Neuronal stem cell (in vitro differentiated cells): ENCODE measurements at regions not wholly inside any gene's neighbourhood (a gene's known extent, or its start where the extent isn't known, plus 50 kb on each side); places are given as distances from the start of the nearest gene placed in this dataset.

Source experiments
- DNase-seq: peaks from one replicate; pipeline ENCODE4 v3.0.0-alpha.2; 2013; ENCODE audit warnings: low spot score
- H2AFZ ChIP-seq: one replicate; pipeline ENCODE4 v1.6.1; 2013; ENCODE audit warnings: mild to moderate bottlenecking, low read length, inconsistent platforms
- H2AK5ac ChIP-seq: 2 replicates; pipeline ENCODE4 v1.6.1; 2013; ENCODE audit warnings: low read depth, mild to moderate bottlenecking, inconsistent platforms, low read length, moderate library complexity, mixed read lengths
- H2BK120ac ChIP-seq: 2 replicates; pipeline ENCODE4 v1.6.1; 2013; ENCODE audit warnings: low read depth, mild to moderate bottlenecking, inconsistent platforms, low read length, moderate library complexity, mixed read lengths
- H2BK12ac ChIP-seq: one replicate; pipeline ENCODE4 v1.6.1; 2013; ENCODE audit warnings: low read length, inconsistent platforms
- H2BK15ac ChIP-seq: 2 replicates; pipeline ENCODE4 v1.6.1; 2013; ENCODE audit warnings: mild to moderate bottlenecking, low read length, inconsistent platforms, mixed read lengths
- H2BK5ac ChIP-seq: one replicate; pipeline ENCODE4 v1.6.1; 2013; ENCODE audit warnings: inconsistent platforms, mild to moderate bottlenecking, low read length, moderate library complexity
- H3K14ac ChIP-seq: one replicate; pipeline ENCODE4 v1.6.1; 2013; ENCODE audit warnings: low read length, inconsistent platforms
- H3K18ac ChIP-seq: 2 replicates; pipeline ENCODE4 v1.6.1; 2013; ENCODE audit warnings: low read length, inconsistent platforms
- H3K23ac ChIP-seq: 2 replicates; pipeline ENCODE4 v1.6.1; 2013; ENCODE audit warnings: low read depth, mild to moderate bottlenecking, mixed read lengths, low read length, inconsistent platforms; ENCODE audit not compliant: poor library complexity
- H3K27ac ChIP-seq: replicated peaks from 3 replicates; pipeline ENCODE4 v1.5.1; 2013; ENCODE audit warnings: low read length, inconsistent platforms
- H3K27me3 ChIP-seq, 3 experiments: 2 replicates each; pipeline ENCODE4 v1.6.1; 2013; ENCODE audit warnings: low read length in 3 of 3, mild to moderate bottlenecking in 2 of 3, inconsistent platforms in 1 of 3, low read depth in 1 of 3, mixed read lengths in 1 of 3, moderate library complexity in 1 of 3; ENCODE audit not compliant: control insufficient read depth in 3 of 3, insufficient read depth in 3 of 3
- H3K36me3 ChIP-seq, 2 donors: replicated peaks in 1 of 2; 2 replicates each; pipeline ENCODE4 v1.6.1; 2013; ENCODE audit warnings: low read length in 2 of 2; ENCODE audit not compliant: control insufficient read depth in 2 of 2, insufficient read depth in 2 of 2
- H3K4ac ChIP-seq: 2 replicates; pipeline ENCODE4 v1.6.1; 2013; ENCODE audit warnings: inconsistent platforms, mild to moderate bottlenecking, low read length, moderate library complexity
- H3K4me1 ChIP-seq, 2 donors: 1 replicate in 1 of 2; 2 replicates in 1 of 2; pipeline ENCODE4 v1.6.1; 2013; ENCODE audit warnings: low read length in 2 of 2, low read depth in 1 of 2; ENCODE audit not compliant: control insufficient read depth in 2 of 2, insufficient read depth in 1 of 2
- H3K4me2 ChIP-seq: one replicate; pipeline ENCODE4 v1.6.1; 2013; ENCODE audit warnings: mild to moderate bottlenecking, low read length, inconsistent platforms; ENCODE audit not compliant: insufficient read depth, poor library complexity, severe bottlenecking
- H3K4me3 ChIP-seq, 2 donors: 2 replicates each; pipeline ENCODE4 v1.5.1; 2013; ENCODE audit warnings: low read length in 2 of 2, mild to moderate bottlenecking in 2 of 2, inconsistent platforms in 1 of 2, moderate library complexity in 1 of 2
- H3K79me1 ChIP-seq: one replicate; pipeline ENCODE4 v1.6.1; 2013; ENCODE audit warnings: low read depth, mild to moderate bottlenecking, inconsistent platforms, low read length, moderate library complexity
- H3K9ac ChIP-seq: one replicate; pipeline ENCODE4 v1.6.1; 2013; ENCODE audit warnings: mild to moderate bottlenecking, low read depth, low read length, inconsistent platforms; ENCODE audit not compliant: poor library complexity
- H3K9me3 ChIP-seq, 2 donors: replicated peaks in 1 of 2; 2 replicates each; pipeline versions ENCODE3 to v1.6.1; 2013; ENCODE audit warnings: low read length in 2 of 2, mild to moderate bottlenecking in 2 of 2, inconsistent platforms in 1 of 2, low read depth in 1 of 2, mixed read lengths in 1 of 2, moderate library complexity in 1 of 2; ENCODE audit not compliant: control insufficient read depth in 2 of 2, insufficient read depth in 1 of 2
- H4K8ac ChIP-seq: one replicate; pipeline ENCODE4 v1.6.1; 2013; ENCODE audit warnings: low read depth, mild to moderate bottlenecking, inconsistent platforms, low read length, moderate library complexity
- H4K91ac ChIP-seq: one replicate; pipeline ENCODE4 v1.6.1; 2013; ENCODE audit warnings: low read length, low read depth, mild to moderate bottlenecking, inconsistent platforms; ENCODE audit not compliant: poor library complexity
- WGBS, 2 donors: extraction: QIAGEN DNeasy Blood & Tissue Kit; methylation state at CpG; one replicate each; pipeline ENCODE4 v1.1.7; 2013; ENCODE audit warnings: missing lambda C conversion rate in 2 of 2, mixed read lengths in 1 of 2; ENCODE audit not compliant: insufficient read length in 2 of 2, insufficient replicate concordance in 1 of 2; ENCODE audit errors: extremely low coverage in 2 of 2; 5-methylcytosine and 5-hydroxymethylcytosine counted together

- Histone ChIP-seq H2BK15ac (no peak overlapping the region), H3K27me3 (no peaks in the 10 kb centered on the region), H3K14ac (no peak overlapping the region), H3K4me2 (no peak overlapping the region), H3K4me1 (no peaks in the 10 kb centered on the region), H2AFZ (no peak overlapping the region), H2BK5ac (no peak overlapping the region), H2AK5ac (no peak overlapping the region), H4K91ac (no peak overlapping the region), H3K9ac (no peak overlapping the region), H3K4ac (no peak overlapping the region), H3K36me3 (no peaks in the 10 kb centered on the region), H3K23ac (no peak overlapping the region), H3K4me3 (no peak overlapping the region), H2BK120ac (no peak overlapping the region), H3K18ac (no peak overlapping the region), H3K9me3 (peaks cover 0 to 5% of the 10 kb centered on the region in 2 donors), H2BK12ac (no peak overlapping the region), H4K8ac (no peak overlapping the region), H3K79me1 (no peaks in the 10 kb centered on the region), H3K27ac (no peak overlapping the region)
- no CpG with 5 or more reads among the region's 2 CpGs for WGBS, 2 donors
- no peak for DNase-seq
Measured at GRCh38 chr3:25257026-25257425, 171.0 kb upstream of the RARB start.

- peak; percentile 2 for DNase-seq
- H2BK120ac ChIP-seq = no peak overlapping the region
- H3K9ac ChIP-seq = no peak overlapping the region
- H3K36me3 ChIP-seq = no peaks in the 10 kb centered on the region
- no peak overlapping the region for H2BK5ac ChIP-seq
- H3K4me1 ChIP-seq = no peaks in the 10 kb centered on the region
- no peaks in the 10 kb centered on the region for H3K79me1 ChIP-seq
- no peak overlapping the region for H3K4me3 ChIP-seq
- H3K4me2 ChIP-seq = no peak overlapping the region
- H2AK5ac ChIP-seq = no peak overlapping the region
- H2AFZ ChIP-seq = peak overlapping the region; percentile 27
- H3K23ac ChIP-seq = no peak overlapping the region
- no peak overlapping the region for H2BK12ac ChIP-seq
- H3K4ac ChIP-seq = no peak overlapping the region
- H3K9me3 ChIP-seq = peaks cover 0 to 5% of the 10 kb centered on the region in 2 donors
- H4K91ac ChIP-seq = no peak overlapping the region
- no peak overlapping the region for H4K8ac ChIP-seq
- no peak overlapping the region for H3K27ac ChIP-seq
- no peak overlapping the region for H3K14ac ChIP-seq
- no peak overlapping the region for H3K18ac ChIP-seq
- no peaks in the 10 kb centered on the region for H3K27me3 ChIP-seq
- no peak overlapping the region for H2BK15ac ChIP-seq
- no CpG with 5 or more reads among the region's 3 CpGs for WGBS, 2 donors
Measured at GRCh38 chr3:25259871-25260270, 168.2 kb upstream of the RARB start.

GRCh38 chr3:25262322-25262721, 165.7 kb upstream of the RARB start:
- Histone ChIP-seq H3K23ac (no peak overlapping the region), H3K18ac (no peak overlapping the region), H3K27me3 (no peaks in the 10 kb centered on the region), H2BK12ac (no peak overlapping the region), H4K8ac (no peak overlapping the region), H2AK5ac (no peak overlapping the region), H3K27ac (no peak overlapping the region), H2AFZ (no peak overlapping the region), H3K4me1 (no peaks in the 10 kb centered on the region), H3K79me1 (no peaks in the 10 kb centered on the region), H2BK15ac (no peak overlapping the region), H2BK5ac (no peak overlapping the region), H4K91ac (no peak overlapping the region), H3K4me3 (no peak overlapping the region), H3K9me3 (peaks cover 0 to 6% of the 10 kb centered on the region in 2 donors), H3K4me2 (no peak overlapping the region), H2BK120ac (no peak overlapping the region), H3K14ac (no peak overlapping the region), H3K36me3 (no peaks in the 10 kb centered on the region), H3K4ac (no peak overlapping the region), H3K9ac (no peak overlapping the region)
- no CpG with 5 or more reads among the region's 6 CpGs for WGBS, 2 donors
- no peak for DNase-seq

GRCh38 chr3:25265284-25265683, 162.8 kb upstream of the RARB start:
- Histone ChIP-seq H2BK12ac (no peak overlapping the region), H3K27me3 (no peaks in the 10 kb centered on the region), H3K4me2 (no peak overlapping the region), H2BK15ac (no peak overlapping the region), H2AK5ac (no peak overlapping the region), H3K4ac (no peak overlapping the region), H3K9ac (no peak overlapping the region), H3K27ac (no peak overlapping the region), H3K9me3 (peaks cover 0 to 5% of the 10 kb centered on the region in 2 donors), H3K23ac (no peak overlapping the region), H3K4me1 (no peaks in the 10 kb centered on the region), H4K91ac (no peak overlapping the region), H2BK120ac (no peak overlapping the region), H2AFZ (no peak overlapping the region), H2BK5ac (no peak overlapping the region), H3K4me3 (no peak overlapping the region), H3K79me1 (no peaks in the 10 kb centered on the region), H3K18ac (no peak overlapping the region), H4K8ac (no peak overlapping the region), H3K14ac (no peak overlapping the region), H3K36me3 (no peaks in the 10 kb centered on the region)
- no CpG with 5 or more reads among the region's 1 CpG for WGBS, 2 donors
- DNase-seq = no peak
